ENCODE measurements at regions not wholly inside any gene's neighbourhood (a gene's known extent, or its start where the extent isn't known, plus 50 kb on each side); places are given as distances from the start of the nearest gene placed in this dataset.
"Not testable (repeated sequence)": the region's sequence is repeated elsewhere in the genome, so short reads cannot be mapped to it uniquely, and the experiment has no call there.

DNA sequence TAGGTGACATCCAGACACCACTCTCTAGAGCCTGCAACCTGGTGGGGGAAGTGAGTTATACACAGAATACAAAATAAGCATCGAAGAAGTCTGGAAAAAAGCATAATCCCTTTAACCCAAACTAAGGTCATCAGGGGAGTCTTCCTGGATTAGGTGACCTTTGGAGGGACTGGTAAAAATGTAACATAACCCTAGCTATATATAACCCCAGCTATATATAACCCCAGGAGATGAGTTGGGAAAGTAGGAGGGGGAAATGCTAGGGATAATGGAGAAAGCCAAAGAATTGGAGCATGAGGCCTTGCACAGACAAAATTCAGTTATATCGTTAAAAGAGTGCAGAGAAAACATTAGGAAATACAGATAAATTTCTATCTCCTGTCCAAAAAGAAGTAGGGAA is 164.8 kb downstream of the QRSL1 start:
- peaks cover 32% of the 10 kb centered on the region for H3K4me1 ChIP-seq (replicated peaks)
- H3K27ac ChIP-seq = no peak overlapping the region
- no peaks in the 10 kb centered on the region for H3K27me3 ChIP-seq (replicated peaks)
- H3K4me3 ChIP-seq = no peak overlapping the region
- no peaks in the 10 kb centered on the region for H3K9me3 ChIP-seq (replicated peaks)
- H3K36me3 ChIP-seq = no peaks in the 10 kb centered on the region
- no peak for DNase-seq (ENCODE audit: low read depth in 1 of 2, low spot score in 2 of 2)

DNA sequence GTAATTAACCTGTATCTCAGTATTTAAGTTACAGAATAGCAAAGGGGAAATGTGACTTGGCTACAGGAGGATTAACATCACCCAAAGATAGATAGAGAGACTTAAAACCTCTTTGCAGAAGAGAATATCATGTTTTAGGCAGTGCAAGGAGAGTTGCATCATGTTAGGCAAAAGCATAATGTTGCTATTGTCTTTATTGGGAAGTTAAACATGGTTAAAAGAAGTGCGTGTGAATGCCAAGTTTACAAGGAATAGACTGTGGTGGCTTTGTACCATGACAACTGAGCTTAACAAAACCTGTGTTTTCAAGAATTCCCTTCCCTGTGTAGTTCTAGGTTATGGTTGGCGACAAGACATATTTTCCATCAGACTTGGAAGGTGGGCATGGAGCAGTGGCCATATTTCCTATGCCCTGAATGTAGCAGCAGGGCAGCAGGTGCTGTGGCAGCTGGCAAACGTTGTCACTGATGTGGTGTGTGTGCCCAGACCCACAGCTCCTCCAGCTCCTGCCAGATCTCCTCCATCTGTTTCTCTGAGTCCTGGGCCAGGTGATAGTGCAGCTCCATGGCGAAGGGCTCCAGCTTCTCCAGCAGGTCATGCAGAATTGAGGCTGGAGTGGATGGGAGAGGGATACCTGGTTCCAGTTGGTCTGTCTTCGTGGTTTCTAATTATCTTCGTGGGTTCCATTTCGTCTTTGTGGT is 163.3 kb downstream of the QRSL1 start:
- no peak for DNase-seq (ENCODE audit: low read depth in 1 of 2, low spot score in 2 of 2)
- Histone ChIP-seq H3K4me1 (replicated peaks) (peaks cover 17% of the 10 kb centered on the region), H3K36me3 (no peaks in the 10 kb centered on the region), H3K27ac (no peak overlapping the region), H3K4me3 (no peak overlapping the region), H3K9me3 (replicated peaks) (no peaks in the 10 kb centered on the region), H3K27me3 (replicated peaks) (no peaks in the 10 kb centered on the region)

DNA sequence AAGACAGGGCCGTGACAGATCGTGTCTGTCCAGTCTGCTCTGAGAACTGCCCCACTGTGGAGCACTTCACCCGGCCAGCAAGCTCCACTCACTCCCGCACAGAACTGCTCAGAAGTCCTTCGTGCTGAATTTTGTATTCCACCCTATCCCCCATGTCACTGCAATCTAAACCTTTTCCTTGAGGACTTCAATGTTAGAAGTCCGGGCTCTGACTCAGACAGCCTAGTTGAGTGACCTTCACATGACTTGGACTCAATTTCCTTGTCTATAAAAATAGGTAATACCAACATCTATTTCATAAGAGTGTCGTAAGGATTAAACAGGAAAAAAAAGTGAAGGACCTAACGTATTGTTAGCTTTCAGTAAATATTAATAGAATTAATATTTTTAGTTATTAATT is 161.6 kb downstream of the QRSL1 start:
- no peak for DNase-seq (ENCODE audit: low read depth in 1 of 2, low spot score in 2 of 2)
- Histone ChIP-seq H3K27me3 (replicated peaks) (no peaks in the 10 kb centered on the region), H3K27ac (no peak overlapping the region)

DNA sequence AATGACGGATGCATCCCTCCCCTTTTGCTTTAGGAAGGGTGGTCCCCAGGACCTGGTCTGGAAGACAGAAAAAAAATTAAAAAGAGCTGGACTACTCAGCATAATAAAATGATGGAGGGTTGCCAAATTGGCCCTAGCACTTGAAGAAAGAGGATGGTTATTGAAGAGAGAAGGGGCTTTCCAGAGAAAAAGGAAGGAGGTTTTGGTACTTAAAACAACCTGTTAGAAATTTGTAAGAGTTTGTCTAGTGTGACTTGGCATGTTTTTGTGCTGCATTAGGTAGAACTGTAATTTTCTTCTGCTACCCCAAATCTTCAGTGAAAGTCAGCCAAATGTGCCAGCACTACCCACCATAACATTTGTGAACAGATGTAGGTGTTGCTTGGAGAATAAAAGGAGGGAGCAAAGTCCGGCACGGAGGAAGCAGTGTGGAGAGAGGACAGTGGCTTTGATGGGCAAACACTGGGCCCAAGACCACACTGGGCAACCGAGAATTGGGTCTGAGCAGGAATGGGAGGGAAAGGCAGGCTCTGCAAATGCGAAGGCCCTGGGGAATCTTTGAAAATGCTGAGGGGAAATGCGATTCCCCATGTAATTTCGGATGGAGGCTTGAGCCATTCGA is 160.9 kb downstream of the QRSL1 start:
- no peaks in the 10 kb centered on the region for H3K27me3 ChIP-seq (replicated peaks)
- H3K36me3 ChIP-seq = no peaks in the 10 kb centered on the region
- no peak overlapping the region for H3K27ac ChIP-seq
- no peak for DNase-seq (ENCODE audit: low read depth in 1 of 2, low spot score in 2 of 2)
- H3K9me3 ChIP-seq (replicated peaks) = no peaks in the 10 kb centered on the region
- no peak overlapping the region for H3K4me3 ChIP-seq
- H3K4me1 ChIP-seq (replicated peaks) = no peaks in the 10 kb centered on the region; the same call in 1 of the 2 replicates

More for the DNA sequence above, 161.6 kb downstream of the QRSL1 start:
- Histone ChIP-seq H3K36me3 (no peaks in the 10 kb centered on the region), H3K4me1 (replicated peaks) (peaks cover 7% of the 10 kb centered on the region), H3K4me3 (no peak overlapping the region), H3K9me3 (replicated peaks) (no peaks in the 10 kb centered on the region)

DNA sequence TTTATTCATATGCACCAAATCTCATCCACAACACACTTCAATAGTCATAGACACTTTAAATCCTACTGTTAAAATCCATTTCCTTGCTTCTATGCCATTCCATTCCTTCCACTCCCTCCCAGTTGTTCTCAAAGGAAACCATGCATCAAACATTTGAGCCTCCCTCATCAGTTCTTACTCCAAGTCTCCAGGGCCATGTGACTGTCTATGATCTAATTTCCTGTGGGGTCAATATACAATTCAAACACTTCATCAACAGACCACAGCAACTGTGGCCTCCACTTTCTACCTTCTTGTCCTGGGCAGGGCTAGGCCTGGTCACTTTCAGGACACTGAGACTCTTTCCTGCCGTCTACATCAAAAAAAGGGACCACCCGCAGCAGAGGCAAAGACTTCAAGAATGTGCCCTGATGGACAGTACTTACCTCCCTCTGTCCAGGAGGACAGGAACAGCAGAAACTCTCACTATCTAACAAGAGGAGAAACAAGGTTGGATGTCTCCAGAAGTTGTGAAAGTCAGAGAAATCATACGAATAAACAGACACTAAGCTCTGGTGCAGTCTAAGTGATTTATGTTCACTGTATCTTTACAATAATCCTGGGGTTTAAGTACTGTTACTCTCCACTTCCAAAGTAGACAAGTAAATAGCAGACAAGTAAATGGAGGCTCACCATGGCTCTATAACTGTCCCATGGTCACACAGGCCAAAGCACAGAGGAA is 160.2 kb downstream of the QRSL1 start:
- H3K4me3 ChIP-seq = no peak overlapping the region
- DNase-seq (ENCODE audit: low read depth in 1 of 2, low spot score in 2 of 2) = no peak
- no peaks in the 10 kb centered on the region for H3K36me3 ChIP-seq
- H3K27ac ChIP-seq = no peak overlapping the region
- H3K9me3 ChIP-seq (replicated peaks) = no peaks in the 10 kb centered on the region
- no peaks in the 10 kb centered on the region for H3K4me1 ChIP-seq (replicated peaks)
- H3K27me3 ChIP-seq (replicated peaks) = no peaks in the 10 kb centered on the region

DNA sequence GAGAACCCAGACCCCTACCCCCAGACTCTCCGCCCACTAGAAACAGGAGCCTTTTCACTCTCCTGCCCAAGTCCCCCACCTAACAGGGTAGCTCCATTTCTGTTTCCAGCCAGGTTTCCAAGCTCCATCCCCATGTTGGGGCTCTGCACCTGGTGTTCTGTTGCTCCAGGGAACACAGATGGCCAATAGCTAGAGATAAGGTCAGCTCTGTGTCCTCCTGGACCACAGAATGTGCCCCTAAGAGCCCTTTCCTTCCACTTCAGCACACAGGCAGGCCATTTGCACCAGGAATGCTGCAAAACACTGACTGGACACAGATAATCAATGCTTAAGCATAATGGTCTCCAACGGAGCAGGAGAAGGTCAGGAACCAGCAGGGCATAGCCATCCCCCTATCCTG is 159.4 kb downstream of the QRSL1 start:
- DNase-seq (ENCODE audit: low read depth in 1 of 2, low spot score in 2 of 2) = no peak
- Histone ChIP-seq H3K27ac (no peak overlapping the region), H3K4me1 (replicated peaks) (no peaks in the 10 kb centered on the region), H3K36me3 (no peaks in the 10 kb centered on the region), H3K4me3 (no peak overlapping the region), H3K9me3 (replicated peaks) (no peaks in the 10 kb centered on the region), H3K27me3 (replicated peaks) (no peaks in the 10 kb centered on the region)

DNA sequence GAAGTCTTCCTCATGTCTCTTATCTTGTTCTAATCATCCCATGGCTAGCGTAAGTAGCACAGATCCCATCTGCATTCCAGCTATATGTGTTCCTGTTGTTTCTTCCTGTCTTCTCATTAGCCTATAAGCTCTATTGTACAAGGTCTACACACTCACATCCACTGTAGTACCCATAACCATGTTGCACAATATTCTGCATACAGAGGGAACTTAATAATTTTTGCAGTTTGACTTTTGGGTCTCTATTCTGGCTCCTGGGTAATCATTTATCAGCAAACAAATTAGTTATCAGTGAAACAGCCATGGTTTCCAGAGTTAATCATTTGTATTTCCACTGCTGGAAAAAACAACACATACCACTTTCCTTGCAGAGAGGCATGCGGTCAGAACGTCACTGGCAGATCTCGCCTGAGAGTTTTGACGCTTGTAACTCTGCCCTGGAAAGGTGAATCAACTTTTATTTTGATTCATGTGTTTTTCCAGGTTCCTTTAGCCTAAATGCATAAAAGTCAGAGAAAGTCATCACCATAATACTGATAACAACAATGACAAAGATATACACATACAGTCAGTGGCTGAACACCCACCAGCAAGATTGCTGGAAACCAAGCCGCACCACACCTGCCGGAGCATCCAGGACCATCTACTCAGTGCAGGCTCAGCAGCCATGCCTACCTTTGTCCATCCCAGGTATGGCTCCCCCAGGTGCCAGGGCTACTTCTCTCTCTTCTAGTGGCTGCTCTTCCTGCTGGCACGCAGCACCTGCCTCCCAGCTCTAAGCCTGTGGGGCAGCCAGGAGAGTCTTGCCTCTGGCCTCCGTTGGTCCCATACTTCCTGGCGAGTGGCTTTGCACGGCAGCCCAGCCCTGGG is 158.2 kb downstream of the QRSL1 start:
- Histone ChIP-seq H3K27me3 (replicated peaks) (no peaks in the 10 kb centered on the region), H3K9me3 (replicated peaks) (no peaks in the 10 kb centered on the region), H3K4me1 (replicated peaks) (no peaks in the 10 kb centered on the region), H3K36me3 (no peaks in the 10 kb centered on the region), H3K27ac (no peak overlapping the region), H3K4me3 (no peak overlapping the region)
- no peak for DNase-seq (ENCODE audit: low read depth in 1 of 2, low spot score in 2 of 2)

DNA sequence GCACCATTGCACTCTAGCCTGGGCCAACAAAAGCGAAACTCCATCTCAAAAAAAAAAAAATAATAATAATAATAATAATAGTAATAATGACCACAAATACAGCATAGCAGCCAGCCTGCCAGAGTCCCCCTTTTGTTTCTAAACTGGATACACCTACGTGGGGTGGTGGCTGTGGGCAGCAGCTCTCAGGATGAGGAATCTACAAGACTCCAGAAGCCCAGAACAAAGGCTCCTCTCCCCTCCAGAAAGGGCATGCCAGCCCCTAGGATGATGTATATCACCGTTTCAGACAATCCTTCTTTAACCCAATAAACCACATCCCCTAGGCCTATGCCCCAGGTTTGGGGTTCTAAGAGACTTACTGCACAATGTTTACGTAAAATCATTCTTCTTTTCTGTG is 155.9 kb downstream of the QRSL1 start:
- Histone ChIP-seq H3K27me3 (replicated peaks) (no peaks in the 10 kb centered on the region), H3K27ac (no peak overlapping the region), H3K36me3 (no peaks in the 10 kb centered on the region), H3K4me3 (no peak overlapping the region), H3K9me3 (replicated peaks) (no peaks in the 10 kb centered on the region), H3K4me1 (replicated peaks) (no peaks in the 10 kb centered on the region)
- DNase-seq (ENCODE audit: low read depth in 1 of 2, low spot score in 2 of 2) = no peak

DNA sequence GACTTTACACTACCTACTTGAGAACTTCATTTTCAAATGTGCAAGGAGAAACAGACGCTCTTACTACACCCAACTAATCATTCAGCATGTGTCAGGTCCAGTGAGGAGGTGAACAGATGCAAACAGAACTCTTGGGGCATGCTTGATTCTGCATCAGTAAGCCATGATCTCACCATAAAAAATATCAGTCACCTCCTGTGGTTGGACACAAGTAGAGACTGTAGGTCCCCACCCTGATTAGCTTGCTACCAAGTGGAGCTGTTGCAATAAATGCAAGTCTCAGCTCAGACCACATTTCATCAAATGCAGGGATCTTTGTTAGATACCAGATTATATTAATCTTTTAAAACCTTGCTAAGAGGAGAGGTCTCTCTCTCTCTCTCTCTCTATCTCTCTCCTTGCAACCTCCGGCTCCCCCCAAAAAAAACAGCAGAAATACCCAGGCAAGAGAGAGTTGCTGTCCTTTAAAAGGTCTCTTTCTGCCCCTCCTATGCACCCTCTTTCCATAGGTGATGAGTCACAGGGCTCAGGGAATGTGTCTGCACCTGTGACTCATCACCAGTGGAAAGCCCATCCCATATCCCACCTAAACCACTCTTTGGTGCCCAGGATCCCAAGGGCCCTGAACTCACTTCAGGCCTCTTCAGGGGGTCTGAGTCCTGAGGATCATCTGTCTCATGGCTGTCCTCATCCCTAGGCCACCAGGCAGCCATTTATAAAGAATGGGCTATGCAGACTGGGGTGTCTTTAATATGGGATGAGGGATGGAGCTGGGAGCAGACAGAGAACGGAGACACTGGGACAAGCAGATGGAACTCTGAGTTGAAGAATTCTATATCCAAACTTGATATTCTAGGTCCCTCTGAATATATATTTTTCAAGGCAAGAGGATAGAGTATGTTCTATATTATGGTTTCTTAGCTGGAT is 154.5 kb downstream of the QRSL1 start:
- Histone ChIP-seq H3K27me3 (replicated peaks) (no peaks in the 10 kb centered on the region), H3K4me3 (no peak overlapping the region), H3K9me3 (replicated peaks) (peaks cover 1% of the 10 kb centered on the region; the same call in 1 of the 2 replicates), H3K4me1 (replicated peaks) (no peaks in the 10 kb centered on the region), H3K36me3 (no peaks in the 10 kb centered on the region), H3K27ac (no peak overlapping the region)
- no peak for DNase-seq (ENCODE audit: low read depth in 1 of 2, low spot score in 2 of 2)

DNA sequence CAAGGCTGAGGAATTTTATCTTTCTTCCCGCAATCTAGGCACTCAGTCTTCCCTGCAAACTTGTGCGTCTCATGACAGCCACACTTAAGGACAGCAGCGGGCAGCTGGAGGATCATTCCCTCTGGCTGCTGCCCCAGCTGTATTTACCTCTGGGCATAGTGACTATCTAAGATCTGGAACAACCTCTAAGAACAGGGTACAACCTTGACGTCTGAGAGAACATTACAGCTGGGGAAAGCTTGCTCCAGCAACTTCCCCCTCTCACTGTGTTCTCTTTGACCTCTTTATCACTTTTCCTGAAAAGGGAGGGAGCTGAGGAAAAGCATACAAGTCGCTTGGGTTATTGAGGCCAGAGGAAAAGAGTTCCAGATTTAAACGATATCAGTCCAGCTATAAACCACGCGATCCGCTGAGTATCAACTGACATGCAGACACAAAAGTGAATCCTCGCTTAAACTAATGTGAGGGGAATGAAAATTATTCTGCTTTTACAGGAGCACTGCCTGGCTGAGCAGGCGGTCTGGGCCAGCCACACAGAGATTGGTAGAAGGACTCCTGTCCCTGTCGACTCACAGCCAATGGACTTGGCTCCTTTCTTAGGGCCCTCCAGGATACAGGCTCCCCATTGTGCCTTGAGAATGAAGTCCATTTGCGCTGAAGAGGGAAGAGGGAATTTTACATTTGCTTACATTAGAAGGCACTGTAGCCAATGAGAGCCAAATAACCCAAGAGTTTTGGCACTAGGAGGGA is 153.3 kb downstream of the QRSL1 start:
- Histone ChIP-seq H3K4me3 (no peak overlapping the region), H3K36me3 (no peaks in the 10 kb centered on the region), H3K4me1 (replicated peaks) (no peaks in the 10 kb centered on the region), H3K27me3 (replicated peaks) (no peaks in the 10 kb centered on the region), H3K9me3 (replicated peaks) (peaks cover 4% of the 10 kb centered on the region; the same call in 1 of the 2 replicates), H3K27ac (no peak overlapping the region)
- no peak for DNase-seq (ENCODE audit: low read depth in 1 of 2, low spot score in 2 of 2)

DNA sequence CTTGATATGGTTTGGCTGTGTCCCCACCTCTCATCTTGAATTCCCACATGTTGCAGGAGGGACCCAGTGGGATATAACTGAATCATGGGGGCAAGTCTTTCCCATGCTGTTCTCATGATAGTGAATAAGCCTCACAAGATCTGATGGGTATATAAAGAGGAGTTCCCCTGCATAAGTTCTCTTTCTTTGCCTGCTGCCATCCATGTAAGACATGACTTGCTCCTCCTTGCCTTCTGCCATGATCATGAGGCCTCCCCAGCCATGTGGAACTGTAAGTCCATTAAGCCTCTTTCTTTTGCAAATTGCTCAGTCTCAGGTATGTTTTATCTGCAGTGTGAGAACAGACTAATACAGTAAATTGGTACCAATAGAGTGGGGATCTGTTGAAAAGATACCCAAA is 150.2 kb downstream of the QRSL1 start:
- H3K4me3 ChIP-seq, H3K27ac ChIP-seq: not testable (repeated sequence)

DNA sequence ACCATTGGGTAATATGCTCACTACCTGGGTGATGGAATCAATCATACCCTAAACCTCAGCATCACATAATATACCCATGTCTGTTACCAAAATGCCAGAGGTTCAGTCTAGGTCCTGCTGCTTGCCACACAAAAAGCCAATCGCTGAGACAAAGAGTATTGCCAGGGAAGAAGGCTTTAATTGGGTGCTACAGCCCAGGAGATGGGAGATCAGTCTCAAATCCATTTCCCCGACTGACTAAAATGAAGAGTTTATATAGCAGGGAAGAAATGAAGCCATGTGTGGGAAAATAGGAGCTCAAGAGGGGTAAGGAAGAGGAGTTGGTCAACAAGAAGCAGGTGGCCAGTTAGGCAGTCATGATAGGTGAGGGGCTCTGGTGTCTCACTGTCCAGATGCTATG is 149.6 kb downstream of the QRSL1 start:
- peaks cover 4% of the 10 kb centered on the region; the same call in 1 of the 2 replicates for H3K9me3 ChIP-seq (replicated peaks)
- no peaks in the 10 kb centered on the region for H3K27me3 ChIP-seq (replicated peaks)
- no peaks in the 10 kb centered on the region for H3K36me3 ChIP-seq
- H3K27ac ChIP-seq = no peak overlapping the region
- no peak overlapping the region for H3K4me3 ChIP-seq
- no peaks in the 10 kb centered on the region for H3K4me1 ChIP-seq (replicated peaks)
- DNase-seq (ENCODE audit: low read depth in 1 of 2, low spot score in 2 of 2) = no peak

More for the DNA sequence above, 150.2 kb downstream of the QRSL1 start:
- not testable (repeated sequence) for H3K9me3 ChIP-seq (replicated peaks); H3K36me3 ChIP-seq; H3K27me3 ChIP-seq (replicated peaks); DNase-seq (ENCODE audit: low read depth in 1 of 2, low spot score in 2 of 2); H3K4me1 ChIP-seq (replicated peaks)

All from SJSA1 (cell line).